GM19463 (cell line): ENCODE measurements at regions not wholly inside any gene's neighbourhood (a gene's known extent, or its start where the extent isn't known, plus 50 kb on each side); places are given as distances from the start of the nearest gene placed in this dataset.

ENCODE experiments used
- ATAC-seq: cut with Tn5 transposase; IDR thresholded peaks from one replicate; pipeline ENCODE4 v1.9.1; 2021; ENCODE audit warnings: mild to moderate bottlenecking, moderate library complexity; ENCODE audit not compliant: unreplicated experiment

DNA sequence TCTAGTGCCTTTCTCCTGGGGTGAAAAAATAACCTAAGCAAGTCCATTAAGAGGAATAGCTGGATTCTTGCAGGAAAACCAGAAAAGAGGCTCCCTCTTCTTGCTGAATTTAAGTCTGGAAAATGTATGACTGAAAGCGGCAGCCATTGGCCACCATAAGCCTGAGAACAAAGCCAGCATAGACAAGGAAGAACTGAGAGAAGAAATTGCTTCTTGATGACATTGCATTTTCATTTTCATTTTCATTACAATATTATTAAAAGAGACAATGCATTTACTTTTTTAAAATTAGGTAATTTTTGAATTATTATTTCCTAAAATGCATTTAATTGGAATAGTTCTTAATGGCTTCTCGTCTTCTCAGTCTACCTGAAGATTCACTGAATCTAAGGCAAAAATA is 1157.5 kb upstream of the ZEB2 start:
- no peak for ATAC-seq

DNA sequence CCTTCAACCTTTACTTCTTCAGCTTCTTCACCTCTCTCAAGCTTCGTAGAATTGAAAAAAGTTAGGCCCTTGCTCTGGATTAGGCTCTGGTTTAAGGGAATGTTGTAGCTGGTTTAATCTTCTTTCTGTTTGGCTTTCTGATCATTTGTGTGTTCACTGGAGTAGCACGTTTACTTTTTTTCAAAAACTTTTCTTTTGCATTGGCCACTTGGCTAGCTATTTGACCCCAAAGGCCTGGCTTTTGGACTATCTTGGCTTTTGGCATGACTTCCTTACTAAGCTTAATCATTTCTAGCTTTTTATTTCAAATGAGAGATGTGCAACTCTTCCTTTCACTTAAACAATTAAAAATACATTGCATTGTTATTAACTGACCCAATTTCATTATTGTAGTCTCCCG is 1154.8 kb upstream of the ZEB2 start:
- ATAC-seq = no peak

GRCh38 chr2:145669301-145669700 is 1149.4 kb upstream of the ZEB2 start:
- ATAC-seq = no peak

- ATAC-seq = no peak
These were observed 1146.6 kb upstream of the ZEB2 start for GRCh38 chr2:145666552-145666951.

- ATAC-seq = no peak
These were observed 1137.3 kb upstream of the ZEB2 start for GRCh38 chr2:145657265-145657664.

DNA sequence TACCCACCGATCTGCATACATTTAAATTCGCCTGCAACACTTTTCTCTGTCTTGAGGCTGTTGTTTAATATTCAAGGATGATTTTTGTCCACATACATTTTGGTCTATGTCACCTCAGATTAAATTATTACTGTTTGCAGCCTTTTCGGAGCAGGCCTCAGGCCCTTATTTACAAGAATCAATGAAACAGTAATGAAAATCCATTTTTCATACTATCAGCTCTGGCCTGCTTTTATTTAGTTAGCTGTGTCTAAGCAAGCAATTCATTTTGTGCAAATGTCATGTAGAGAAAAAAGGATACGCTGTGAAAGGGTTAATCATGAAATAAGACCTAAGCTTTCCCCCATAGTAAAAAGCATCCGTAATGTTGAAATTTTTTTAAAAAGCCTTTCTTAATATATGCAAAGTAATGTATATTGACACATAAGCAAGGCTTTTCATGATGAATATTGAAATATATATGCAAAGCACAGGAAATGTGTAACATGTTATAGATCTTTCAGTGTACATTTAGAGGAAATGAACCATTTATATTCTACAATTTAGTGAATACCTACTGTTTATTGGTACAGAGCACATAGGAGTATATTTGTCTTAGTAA is 1135.3 kb upstream of the ZEB2 start:
- ATAC-seq = no peak

- no peak for ATAC-seq
These were observed 1134.8 kb upstream of the ZEB2 start for GRCh38 chr2:145654746-145655145.

GRCh38 chr2:145654156-145654555 is 1134.2 kb upstream of the ZEB2 start:
- no peak for ATAC-seq

DNA sequence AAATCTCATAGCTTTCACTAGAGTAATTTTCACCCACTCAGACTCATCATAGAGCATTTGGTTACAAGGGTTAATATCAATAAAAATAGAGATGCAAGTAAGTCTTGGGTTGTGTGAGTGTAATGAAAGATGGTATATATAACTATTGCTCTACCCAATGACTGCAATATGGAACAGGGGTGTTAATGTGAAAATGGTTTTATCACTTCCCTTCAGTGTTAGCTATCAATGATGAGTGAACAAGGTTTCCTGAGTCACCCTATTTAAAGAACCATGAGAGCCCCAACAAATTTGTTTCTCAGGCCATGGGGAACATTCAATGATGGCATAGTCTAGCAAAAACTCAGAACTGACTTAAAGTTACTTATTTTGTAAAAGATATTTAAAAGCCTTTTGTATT is 1133.6 kb upstream of the ZEB2 start:
- ATAC-seq = no peak

GRCh38 chr2:145652571-145653545 is 1132.9 kb upstream of the ZEB2 start:
- ATAC-seq = no peak

GRCh38 chr2:145652036-145652435 is 1132.1 kb upstream of the ZEB2 start:
- ATAC-seq = no peak

- no peak for ATAC-seq
These were observed 1130.3 kb upstream of the ZEB2 start for GRCh38 chr2:145650226-145650625.

DNA sequence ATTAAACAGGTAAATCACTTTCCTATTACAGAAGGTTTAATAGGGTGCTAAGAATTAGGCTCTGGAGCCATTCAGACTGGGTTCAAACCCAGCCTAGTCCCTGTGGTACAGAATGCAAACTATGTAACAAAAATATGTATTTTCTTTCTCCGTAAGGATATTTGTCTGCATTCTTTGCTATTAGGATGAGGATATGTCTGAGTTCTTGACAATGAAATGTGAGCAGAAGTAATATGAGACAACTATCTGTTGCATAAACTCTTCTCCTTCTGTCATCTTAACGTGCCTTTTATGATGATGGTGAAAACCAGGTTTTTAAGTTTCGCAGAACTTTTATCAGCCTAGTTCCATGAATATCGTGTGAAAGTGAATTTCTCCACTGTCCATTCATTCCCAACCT is 1129.1 kb upstream of the ZEB2 start:
- ATAC-seq = no peak

DNA sequence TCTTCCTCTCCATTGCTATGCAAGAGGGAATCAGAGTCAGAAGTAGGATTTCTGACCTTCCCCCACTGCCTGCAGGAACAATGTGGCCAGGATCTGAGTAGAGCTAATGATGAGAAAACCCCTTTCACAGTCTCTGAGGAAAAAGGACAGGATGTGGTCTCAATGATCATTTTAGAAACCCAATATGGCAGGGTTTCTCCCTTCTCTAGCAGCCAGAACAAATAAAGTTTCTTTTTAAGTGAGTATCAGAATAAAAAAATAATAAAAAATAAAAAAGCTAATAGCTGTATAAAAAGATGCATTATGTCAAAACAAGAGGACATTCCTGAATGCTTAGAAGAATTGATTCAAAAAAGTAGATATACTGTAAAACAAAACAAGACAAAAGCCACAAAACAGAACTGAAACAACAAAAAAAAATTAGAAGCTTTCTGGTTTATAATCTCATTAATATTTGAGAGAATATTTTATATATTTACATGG is 1124.9 kb upstream of the ZEB2 start:
- peak; percentile 99 for ATAC-seq

DNA sequence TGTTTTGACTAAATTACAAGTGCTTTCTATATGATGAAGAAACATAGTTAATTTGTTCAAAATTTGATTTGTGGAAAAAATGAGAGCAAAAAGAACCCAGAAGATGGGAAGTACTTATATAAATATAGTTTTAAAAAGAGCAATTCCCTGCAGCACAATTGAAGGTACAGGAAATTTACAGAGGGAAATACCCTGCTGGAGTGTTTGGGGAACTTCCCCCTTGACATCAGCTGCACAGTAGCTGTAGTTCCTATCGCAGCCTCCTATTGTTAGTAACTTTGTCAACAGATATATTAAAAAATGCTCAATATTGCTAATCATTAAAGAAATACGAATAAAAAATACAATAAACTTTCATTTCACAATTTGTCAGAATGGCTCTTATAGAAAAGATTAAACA is 1118.8 kb upstream of the ZEB2 start:
- ATAC-seq = peak; percentile 87

DNA sequence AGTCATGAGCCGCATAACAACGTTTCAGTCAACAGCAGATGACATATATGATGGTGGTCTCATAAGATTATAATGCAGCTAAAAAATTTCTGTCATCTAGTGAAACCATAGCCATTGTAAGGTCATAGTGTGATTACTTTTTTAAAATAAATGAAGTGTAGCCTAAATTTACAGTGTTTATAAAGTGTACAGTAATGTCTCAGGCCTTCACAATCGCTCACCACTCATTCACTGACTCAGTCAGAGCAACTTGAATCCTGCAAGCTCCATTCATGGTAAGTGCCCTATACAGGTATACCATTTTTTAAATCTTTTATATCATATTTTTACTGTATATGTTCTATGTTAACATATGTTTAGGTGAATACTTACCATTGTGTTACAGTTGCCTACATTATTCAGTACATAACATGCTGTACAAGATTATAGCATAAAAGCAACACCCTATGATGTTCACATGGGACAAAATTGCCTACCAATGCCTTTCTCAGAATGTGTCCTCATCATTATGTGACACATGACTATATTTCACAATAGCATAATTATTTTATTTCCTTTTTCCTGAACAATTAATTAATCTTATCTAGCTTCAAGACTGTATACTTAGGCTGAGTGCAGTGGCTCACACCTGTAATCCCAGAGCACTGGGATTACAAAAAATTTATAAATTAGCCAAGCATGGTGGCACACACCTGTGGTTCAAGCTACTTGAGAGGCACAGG is 1115.9 kb upstream of the ZEB2 start:
- no peak for ATAC-seq

GRCh38 chr2:145631561-145631960 is 1111.6 kb upstream of the ZEB2 start:
- ATAC-seq = no peak

- no peak for ATAC-seq
These were observed 1106.4 kb upstream of the ZEB2 start for GRCh38 chr2:145626301-145626700.

GRCh38 chr2:145625111-145625510 is 1105.2 kb upstream of the ZEB2 start:
- ATAC-seq = no peak

DNA sequence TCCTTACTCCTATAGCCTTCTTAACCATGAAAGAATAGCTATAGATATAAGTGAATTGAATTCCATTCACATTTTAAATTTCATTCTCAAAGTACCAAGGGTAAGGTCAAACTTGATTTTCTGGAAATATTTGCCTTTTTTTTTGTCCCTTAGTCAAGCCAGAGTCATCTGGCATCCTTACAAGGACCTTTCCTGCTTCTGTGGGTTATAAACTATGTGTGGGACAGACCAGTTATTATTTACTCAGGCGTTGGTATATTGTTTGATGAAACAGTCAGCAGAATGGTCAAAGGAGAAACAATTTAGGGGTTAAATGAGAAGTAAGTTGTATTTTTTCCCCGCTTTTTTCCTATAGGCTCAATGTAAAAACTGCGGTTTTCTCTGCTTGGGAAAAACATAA is 1103.2 kb upstream of the ZEB2 start:
- ATAC-seq = no peak

GRCh38 chr2:145622285-145622684 is 1102.4 kb upstream of the ZEB2 start:
- ATAC-seq = no peak

DNA sequence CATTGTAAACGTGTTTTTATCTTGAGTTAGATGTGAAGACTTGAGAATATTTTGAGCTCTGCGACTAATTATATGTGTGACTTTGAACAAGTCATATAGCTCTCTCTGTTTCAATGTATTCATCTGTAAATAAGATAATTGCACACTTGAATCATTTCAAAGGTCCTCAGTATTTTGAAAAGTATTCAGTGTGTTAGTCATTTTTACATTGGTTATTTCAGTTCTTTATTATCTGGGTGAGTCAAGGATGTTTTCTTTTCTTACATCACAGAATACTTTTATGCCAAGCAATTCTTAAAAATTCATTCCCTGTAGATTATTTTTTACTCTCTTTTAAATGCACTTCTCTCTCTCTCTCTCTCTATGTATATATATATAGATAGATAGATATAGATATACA is 1098.0 kb upstream of the ZEB2 start:
- ATAC-seq = no peak
